Activated gamma-delta T cell treated with anti-CD3 and anti-CD28 coated beads, Interleukin-2, amount 50 U/mL, for 16 hours (primary cell): ENCODE measurements at regions not wholly inside any gene's neighbourhood (a gene's known extent, or its start where the extent isn't known, plus 50 kb on each side); places are given as distances from the start of the nearest gene placed in this dataset.
A peak's percentile ranks its signal among the peaks of the same experiment; 100 is the strongest.
"Not testable (repeated sequence)": the region's sequence is repeated elsewhere in the genome, so short reads cannot be mapped to it uniquely, and the experiment has no call there.

Experiments
- DNase-seq: peaks from one replicate; pipeline ENCODE4 v3.0.0-alpha.2; 2020; ENCODE audit warnings: low read depth

DNA sequence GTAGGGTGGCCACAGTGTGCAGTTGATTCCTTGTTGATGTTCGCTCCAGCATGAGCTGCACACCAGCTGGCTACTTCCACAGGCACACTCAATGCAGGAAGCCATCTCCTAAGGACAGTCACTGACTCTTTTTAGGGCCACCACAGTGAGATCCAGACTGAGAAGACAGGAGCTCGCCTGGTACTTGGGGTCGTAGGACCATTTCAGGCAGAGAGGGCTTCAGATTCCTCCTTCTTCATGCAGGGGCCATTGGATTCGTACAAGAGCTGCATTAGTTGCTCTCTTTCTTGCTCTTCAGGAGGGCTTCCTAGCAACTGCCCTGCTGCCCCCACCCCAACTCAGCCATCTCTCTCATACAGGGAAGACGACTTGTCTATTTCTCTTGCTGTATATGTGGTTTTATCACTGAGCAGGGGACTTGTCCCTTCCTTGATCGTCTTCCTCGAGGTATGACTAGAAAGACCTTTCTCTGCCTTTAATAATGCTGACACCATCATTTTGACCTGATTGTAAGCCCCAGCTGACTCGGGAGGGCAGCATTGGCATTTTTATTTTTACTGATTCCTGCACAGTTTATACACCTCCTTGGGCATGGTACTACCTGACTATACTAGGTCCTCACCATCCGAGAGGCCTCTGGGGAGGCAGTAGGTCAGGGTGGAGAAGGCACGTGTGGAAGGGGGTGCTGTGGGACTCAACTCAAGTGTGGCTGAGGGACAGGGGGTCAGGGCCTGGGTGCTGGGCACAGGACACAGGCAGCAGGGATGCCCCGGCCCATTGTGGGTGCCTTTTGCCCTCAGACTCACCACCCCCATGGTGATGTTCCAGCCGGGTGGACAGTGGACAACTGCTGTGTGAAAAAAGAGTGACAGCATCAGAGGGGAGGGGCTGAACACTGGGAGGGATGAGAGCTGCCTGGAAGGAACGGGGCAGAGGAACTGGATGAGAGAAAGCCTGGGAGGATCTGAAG is 136.7 kb upstream of the ZNF746 start:
- no peak for DNase-seq

- not testable (repeated sequence) for DNase-seq
These were observed 130.9 kb upstream of the ZNF746 start for GRCh38 chr7:149628361-149629149.

GRCh38 chr7:149627911-149628310 is 130.3 kb upstream of the ZNF746 start:
- DNase-seq = no peak

DNA sequence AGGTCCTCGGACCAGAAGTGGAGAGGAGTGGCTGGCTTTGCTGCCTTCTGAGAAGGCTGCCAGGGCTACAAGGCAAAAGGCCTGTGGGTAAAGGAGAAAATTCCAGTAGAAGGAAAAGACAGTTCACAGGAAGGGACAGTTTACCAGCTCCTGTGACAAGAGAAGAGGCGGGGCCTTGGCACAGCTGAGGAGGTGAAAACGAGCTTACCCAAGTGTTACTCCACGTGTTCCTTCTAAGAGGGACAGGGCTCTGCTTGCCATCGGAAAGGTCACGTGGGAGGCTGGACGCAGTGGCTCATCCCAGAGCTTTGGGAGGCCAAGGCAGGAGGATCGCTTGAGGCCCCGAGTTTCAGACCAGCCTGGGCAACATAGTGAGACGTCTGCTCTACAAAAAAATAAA is 129.4 kb upstream of the ZNF746 start:
- DNase-seq = no peak

DNA sequence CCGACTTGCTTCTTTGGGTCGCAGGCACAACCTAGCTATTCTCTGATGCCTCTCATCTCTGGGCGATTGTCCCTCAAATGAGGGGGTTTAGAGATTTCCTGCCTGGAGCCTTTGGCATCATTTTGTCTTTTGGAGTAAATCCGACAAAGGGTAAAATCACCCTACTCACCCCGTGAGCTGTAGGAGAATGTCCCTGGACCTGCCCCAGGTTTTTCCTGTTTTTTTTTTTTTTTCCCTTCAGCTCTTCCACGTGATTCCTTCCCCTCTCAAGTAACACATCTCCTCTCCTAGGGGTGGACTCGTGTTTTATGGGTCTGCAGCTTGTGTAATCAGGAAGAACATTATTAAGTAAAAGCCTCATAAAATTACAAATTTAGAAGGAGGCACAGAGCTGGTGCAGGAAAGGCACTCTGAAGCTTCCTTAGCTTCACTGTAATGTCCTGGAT is 128.4 kb upstream of the ZNF746 start:
- DNase-seq = no peak

DNA sequence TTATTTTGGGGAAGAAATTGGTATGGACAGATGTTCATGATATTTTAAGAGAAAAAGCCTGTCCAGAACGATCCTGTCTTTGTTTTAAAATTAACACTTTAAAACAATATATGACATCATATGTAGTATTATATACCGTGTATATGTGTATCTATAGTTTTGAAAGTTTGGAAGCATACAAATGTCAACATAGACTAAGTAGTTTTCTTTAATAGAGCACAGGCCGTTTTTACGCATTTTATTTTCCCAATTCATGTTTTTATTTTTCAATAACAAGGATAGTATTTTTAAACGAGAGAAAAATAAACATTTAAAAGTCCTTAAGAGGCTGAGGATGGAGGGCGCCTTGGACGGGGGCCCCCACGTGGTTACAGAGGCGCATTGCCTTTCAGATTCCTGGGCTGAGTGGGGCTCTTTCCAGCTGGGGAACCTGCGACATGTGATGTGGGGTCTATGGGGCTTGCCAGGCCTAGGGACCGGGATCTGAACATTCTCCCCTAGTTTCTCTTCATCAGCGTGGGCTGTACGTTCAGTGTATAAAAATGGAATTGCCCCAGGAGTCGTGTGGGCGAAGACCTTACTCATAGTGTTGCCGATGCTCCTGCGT is 127.8 kb upstream of the ZNF746 start:
- DNase-seq = peak; percentile 30

GRCh38 chr7:149624419-149625339 is 127.1 kb upstream of the ZNF746 start:
- peak; percentile 86 for DNase-seq

DNA sequence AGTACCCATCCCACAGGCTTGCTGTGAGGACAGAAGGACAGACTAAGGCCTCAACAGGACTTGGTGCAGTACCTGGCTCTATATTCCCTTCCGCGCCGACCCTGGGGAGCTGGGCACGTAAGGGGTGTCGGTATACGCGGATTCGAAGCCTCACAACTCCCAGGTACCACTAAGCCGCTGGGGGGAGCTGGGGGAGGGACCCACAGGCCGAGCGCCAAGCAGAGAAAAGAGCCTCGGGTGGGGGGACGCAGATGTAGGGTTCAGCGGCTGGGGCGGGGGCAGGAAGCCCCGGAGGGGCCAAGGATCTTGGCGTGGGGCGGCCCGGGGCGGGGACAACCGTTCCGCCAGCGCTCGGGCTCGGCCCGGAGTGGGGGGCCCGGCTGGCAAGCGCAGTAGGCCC is 126.4 kb upstream of the ZNF746 start:
- peak; percentile 20 for DNase-seq

DNA sequence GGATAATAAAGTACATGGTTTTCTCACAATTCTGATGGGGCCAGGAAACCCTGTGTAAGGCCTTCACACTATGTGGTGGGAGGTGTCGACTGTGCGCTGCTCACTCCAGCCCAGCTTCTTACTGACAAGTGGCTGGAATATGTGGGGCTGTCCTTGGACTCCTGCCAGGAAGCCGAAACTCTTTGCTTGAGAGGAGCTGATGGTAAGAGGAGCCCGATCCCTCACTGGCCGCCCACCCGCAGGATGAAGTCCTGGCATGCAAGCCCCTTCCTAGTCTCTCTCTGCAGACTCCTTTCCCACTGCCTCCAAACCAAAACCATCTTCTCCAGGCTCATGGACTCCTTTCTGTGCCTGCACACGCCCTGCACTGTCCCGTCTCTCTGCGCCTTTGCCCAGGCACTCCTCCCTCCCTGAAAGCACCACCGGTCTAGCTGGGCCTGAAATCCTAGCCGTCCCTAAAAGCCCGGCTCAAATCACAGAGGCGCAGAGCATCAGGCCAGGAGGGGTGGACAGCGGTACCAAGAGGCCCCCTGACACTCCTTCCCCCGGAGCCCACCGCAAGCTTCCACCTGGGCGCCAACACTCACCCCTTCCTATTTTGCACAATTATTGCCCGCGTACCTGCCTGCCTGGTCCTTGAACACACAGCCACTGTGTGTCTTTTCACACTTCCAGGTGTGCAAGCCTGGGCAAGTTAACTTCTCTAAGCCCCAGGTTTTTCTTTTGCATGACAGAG is 125.8 kb upstream of the ZNF746 start:
- not testable (repeated sequence) for DNase-seq

DNA sequence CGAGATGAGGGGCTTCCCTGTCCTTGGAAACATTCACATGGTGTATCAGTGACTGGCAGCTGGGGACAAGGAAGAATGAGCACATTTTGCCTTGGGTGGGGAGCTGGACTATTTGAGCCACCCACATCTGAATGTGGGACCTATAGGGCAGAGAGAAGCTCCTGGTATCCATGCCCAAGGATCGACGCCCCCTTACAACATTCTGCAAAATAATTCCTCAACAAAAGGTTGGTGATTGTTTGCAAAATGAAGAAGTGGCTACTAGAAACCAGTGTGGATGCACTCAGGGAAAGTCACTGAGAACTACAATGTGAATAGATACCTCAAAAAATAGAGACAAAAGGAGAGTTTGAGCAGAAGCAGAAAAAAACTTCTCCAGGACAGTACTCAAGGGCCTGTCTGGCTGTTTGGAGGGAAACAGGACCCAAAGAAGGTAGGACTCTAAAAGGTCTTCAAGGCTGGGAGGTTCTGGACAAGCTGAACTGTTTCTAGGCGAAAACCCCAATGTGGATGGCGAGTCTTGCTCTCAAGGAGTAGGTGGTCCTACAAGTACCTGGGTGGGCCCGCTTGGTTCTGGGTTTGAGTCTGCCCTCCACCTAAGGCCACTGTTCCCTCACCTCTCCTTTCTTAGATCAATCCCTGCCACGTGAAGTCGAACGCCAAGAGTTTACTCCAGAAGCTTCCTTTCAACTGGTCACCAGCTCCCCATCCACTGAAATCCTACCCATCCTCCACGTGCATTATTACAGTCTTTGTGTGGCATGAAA is 125.0 kb upstream of the ZNF746 start:
- no peak for DNase-seq

DNA sequence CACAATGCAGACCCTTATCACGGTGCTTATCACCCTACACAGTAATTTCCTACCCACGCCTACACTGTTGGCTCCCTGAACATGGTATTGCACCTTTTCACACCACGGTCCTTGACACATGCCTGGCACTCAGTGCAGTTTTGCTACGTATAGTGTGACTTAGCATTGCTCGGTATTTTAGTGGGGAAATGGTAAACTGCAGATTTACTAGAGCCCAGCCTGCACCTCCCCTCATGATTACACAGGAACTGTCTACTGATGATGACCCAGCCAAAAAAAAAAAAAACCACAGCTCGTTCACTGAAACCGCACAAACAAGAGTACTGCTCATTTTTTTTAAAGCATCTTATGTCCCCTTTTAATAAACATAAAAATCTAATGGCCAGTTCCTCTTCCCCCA is 124.2 kb upstream of the ZNF746 start:
- no peak for DNase-seq

- DNase-seq = peak; percentile 26
These were observed 123.4 kb upstream of the ZNF746 start for GRCh38 chr7:149620961-149621360.

GRCh38 chr7:149616898-149617297 is 119.3 kb upstream of the ZNF746 start:
- no peak for DNase-seq

- DNase-seq = no peak
These were observed 118.2 kb upstream of the ZNF746 start for GRCh38 chr7:149615690-149616270.

- no peak for DNase-seq
These were observed 112.9 kb upstream of the ZNF746 start for GRCh38 chr7:149610441-149611011.

DNA sequence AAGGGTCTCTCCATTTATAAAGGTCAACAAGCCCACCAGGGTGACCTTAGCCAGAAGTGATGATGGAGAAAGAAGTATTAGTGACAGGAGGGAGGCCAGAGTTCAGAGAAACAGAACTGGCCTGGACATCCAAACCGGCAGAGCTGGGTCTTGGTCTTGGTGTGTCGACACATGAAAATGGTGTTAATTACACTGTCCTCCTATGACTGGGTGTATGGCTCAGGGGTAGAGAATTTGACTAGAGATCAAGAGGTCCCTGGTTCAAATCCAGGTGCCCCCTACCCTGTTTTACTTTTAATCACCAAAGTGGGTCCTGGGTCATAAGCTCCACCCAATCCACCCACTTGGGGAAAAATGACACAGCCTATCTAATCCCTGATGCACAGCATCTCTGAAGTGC is 110.6 kb upstream of the ZNF746 start:
- no peak for DNase-seq

- no peak for DNase-seq
These were observed 110.1 kb upstream of the ZNF746 start for GRCh38 chr7:149607683-149608082.

GRCh38 chr7:149606826-149607225 is 109.2 kb upstream of the ZNF746 start:
- no peak for DNase-seq

DNA sequence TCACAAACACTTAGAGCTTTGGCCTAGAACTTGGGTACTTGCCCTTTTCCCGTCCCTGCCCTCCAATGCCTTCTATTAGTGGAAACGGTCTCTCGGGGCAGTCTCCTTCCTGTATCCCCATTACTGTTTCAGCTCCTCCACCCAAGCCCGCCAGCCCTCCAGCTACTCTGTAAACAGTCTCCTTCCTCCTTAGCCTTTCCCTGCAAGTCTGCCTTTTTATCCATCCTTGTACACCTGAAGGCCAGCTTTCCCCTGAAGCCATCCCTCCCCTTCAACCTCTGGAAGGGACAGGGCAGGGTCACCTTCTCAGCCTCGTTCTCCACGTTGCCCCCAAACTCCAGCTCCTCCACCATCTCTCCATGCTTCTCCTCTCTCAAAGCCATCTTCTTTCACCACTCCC is 108.1 kb upstream of the ZNF746 start:
- DNase-seq = no peak
